Activated CD4-positive, alpha-beta T cell treated with anti-CD3 and anti-CD28 coated beads, Interleukin-2, amount 10 ng/mL, durations not matched to agents 24 days and 14 days (primary cell): ENCODE measurements at regions not wholly inside any gene's neighbourhood (a gene's known extent, or its start where the extent isn't known, plus 50 kb on each side); places are given as distances from the start of the nearest gene placed in this dataset.

Experiments
- DNase-seq: peaks from one replicate; pipeline ENCODE4 v3.0.0; 2022
- H3K27ac Mint-ChIP-seq: one replicate; pipeline ENCODE4 v1.8.0; 2022; ENCODE audit warnings: mild to moderate bottlenecking, mixed read lengths
- H3K27me3 Mint-ChIP-seq: one replicate; pipeline ENCODE4 v1.8.0; 2022; ENCODE audit warnings: mixed read lengths
- H3K36me3 Mint-ChIP-seq: one replicate; pipeline ENCODE4 v1.8.0; 2022; ENCODE audit warnings: low read depth, mild to moderate bottlenecking, mixed read lengths
- H3K4me1 Mint-ChIP-seq: one replicate; pipeline ENCODE4 v1.8.0; 2021; ENCODE audit warnings: mixed read lengths
- H3K4me3 Mint-ChIP-seq: one replicate; pipeline ENCODE4 v1.8.0; 2022; ENCODE audit warnings: mild to moderate bottlenecking, moderate library complexity, mixed read lengths
- H3K9me3 Mint-ChIP-seq: one replicate; pipeline ENCODE4 v1.8.0; 2021; ENCODE audit warnings: mixed read lengths
- intact Hi-C: fragments of 100-400 bp; cut with micrococcal nuclease; formaldehyde crosslinking; loops from one replicate; pipeline ENCODE4 v1.15.1; 2023

GRCh38 chr5:124570285-124571035, 176.0 kb downstream of the ZNF608 start:
- no peak overlapping the region for H3K27ac Mint-ChIP-seq
- no peaks in the 10 kb centered on the region for H3K27me3 Mint-ChIP-seq
- no peak for DNase-seq
- no peaks in the 10 kb centered on the region for H3K4me1 Mint-ChIP-seq
- no peaks in the 10 kb centered on the region for H3K36me3 Mint-ChIP-seq
- intact Hi-C loops = no loop called here
- no peak overlapping the region for H3K4me3 Mint-ChIP-seq
- no peaks in the 10 kb centered on the region for H3K9me3 Mint-ChIP-seq

DNA sequence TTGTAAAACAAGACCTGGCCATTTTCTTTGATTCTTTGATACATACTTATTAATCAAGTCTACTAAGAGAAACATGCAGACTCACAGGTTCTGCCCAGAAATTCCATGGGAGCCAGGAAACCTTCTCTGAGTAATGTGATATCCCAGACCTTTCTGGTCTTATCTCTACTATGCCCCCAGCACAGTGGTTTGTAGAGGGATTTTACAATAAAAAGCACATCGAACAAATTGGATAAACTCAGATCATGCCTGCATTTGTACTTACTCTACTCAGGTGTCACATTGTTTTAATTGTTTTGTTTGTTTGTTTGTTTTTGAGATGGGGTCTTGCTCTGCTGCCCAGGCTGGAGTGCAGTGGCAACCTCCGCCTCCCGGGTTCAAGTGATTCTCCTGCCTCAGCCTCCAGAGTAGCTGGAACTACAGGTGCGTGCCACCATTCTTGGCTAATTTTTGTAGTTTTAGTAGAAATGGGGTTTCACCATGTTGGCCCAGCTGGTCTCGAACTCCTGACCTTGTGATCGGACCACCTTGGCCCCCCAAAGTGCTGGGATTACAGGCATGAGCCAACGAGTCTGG, 179.5 kb downstream of the ZNF608 start:
- DNase-seq = no peak
- intact Hi-C loops = no loop called here
- no peaks in the 10 kb centered on the region for H3K4me1 Mint-ChIP-seq
- no peaks in the 10 kb centered on the region for H3K9me3 Mint-ChIP-seq
- H3K27ac Mint-ChIP-seq = no peak overlapping the region
- H3K27me3 Mint-ChIP-seq = no peaks in the 10 kb centered on the region
- H3K36me3 Mint-ChIP-seq = no peaks in the 10 kb centered on the region
- no peak overlapping the region for H3K4me3 Mint-ChIP-seq

- Mint-ChIP-seq H3K4me1 (no peaks in the 10 kb centered on the region), H3K4me3 (no peak overlapping the region), H3K27ac (no peak overlapping the region), H3K36me3 (no peaks in the 10 kb centered on the region), H3K27me3 (no peaks in the 10 kb centered on the region), H3K9me3 (no peaks in the 10 kb centered on the region)
- DNase-seq = no peak
- intact Hi-C loops = no loop called here
Measured at GRCh38 chr5:124561451-124561850, 185.0 kb downstream of the ZNF608 start.

- H3K27ac Mint-ChIP-seq = no peak overlapping the region
- no peak overlapping the region for H3K4me3 Mint-ChIP-seq
- intact Hi-C loops = no loop called here
- no peak for DNase-seq
- H3K9me3 Mint-ChIP-seq = no peaks in the 10 kb centered on the region
- no peaks in the 10 kb centered on the region for H3K4me1 Mint-ChIP-seq
- no peaks in the 10 kb centered on the region for H3K27me3 Mint-ChIP-seq
- H3K36me3 Mint-ChIP-seq = no peaks in the 10 kb centered on the region
Measured at GRCh38 chr5:124560370-124560769, 186.1 kb downstream of the ZNF608 start.

GRCh38 chr5:124557761-124558160, 188.7 kb downstream of the ZNF608 start:
- Mint-ChIP-seq H3K4me1 (no peaks in the 10 kb centered on the region), H3K9me3 (no peaks in the 10 kb centered on the region), H3K36me3 (no peaks in the 10 kb centered on the region), H3K27me3 (no peaks in the 10 kb centered on the region), H3K27ac (no peak overlapping the region), H3K4me3 (no peak overlapping the region)
- DNase-seq = no peak
- intact Hi-C loops = no loop called here

DNA sequence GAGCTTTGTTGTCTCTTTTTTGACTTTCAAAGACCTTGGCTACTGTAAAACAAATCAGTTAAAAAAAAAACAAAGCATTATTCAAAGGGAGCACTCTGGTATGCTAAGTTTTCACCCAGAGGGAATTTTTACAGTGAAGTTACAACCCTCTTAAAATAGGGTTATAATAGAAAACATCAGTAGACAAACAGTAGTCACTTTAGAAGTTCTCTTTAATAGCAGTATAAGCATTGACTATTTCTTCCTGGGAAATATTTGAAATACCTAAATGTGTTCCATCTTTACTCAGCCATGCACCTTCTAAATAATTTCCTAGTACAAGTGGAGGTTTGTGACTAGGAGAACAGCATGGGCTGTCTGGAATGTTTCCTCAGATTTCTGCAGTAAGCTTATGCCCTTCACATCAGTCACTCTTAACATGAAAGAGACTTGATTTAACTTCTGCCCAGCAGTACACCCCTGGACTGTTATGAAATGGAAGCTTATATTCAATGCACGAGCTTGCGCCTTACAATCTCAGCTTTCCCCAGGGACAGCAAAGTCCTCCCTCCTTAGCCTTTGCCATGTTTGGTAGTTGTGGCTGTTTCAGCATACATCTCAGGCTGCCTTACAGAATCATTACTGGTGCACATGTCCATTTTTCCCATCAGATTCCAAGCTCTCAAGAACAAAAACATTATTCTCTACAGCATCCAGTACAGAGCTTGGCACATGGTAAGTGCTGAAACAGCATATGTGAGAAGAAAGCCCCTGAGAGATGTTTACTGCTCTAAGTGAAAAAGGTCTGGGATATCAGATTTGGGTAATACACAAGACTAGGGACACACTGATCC, 191.5 kb downstream of the ZNF608 start:
- Mint-ChIP-seq H3K27me3 (no peaks in the 10 kb centered on the region), H3K36me3 (no peaks in the 10 kb centered on the region), H3K27ac (no peak overlapping the region), H3K9me3 (no peaks in the 10 kb centered on the region), H3K4me3 (no peak overlapping the region), H3K4me1 (no peaks in the 10 kb centered on the region)
- intact Hi-C loops = no loop called here
- DNase-seq = no peak

- no peaks in the 10 kb centered on the region for H3K9me3 Mint-ChIP-seq
- no peak overlapping the region for H3K4me3 Mint-ChIP-seq
- no peaks in the 10 kb centered on the region for H3K4me1 Mint-ChIP-seq
- no peak for DNase-seq
- no peak overlapping the region for H3K27ac Mint-ChIP-seq
- intact Hi-C loops = no loop called here
- no peaks in the 10 kb centered on the region for H3K27me3 Mint-ChIP-seq
- H3K36me3 Mint-ChIP-seq = no peaks in the 10 kb centered on the region
Measured at GRCh38 chr5:124553911-124554310, 192.5 kb downstream of the ZNF608 start.

- intact Hi-C loops = no loop called here
- DNase-seq = no peak
- Mint-ChIP-seq H3K27ac (no peak overlapping the region), H3K27me3 (no peaks in the 10 kb centered on the region), H3K9me3 (no peaks in the 10 kb centered on the region), H3K36me3 (no peaks in the 10 kb centered on the region), H3K4me3 (no peak overlapping the region), H3K4me1 (no peaks in the 10 kb centered on the region)
Measured at GRCh38 chr5:124552526-124552925, 193.9 kb downstream of the ZNF608 start.

GRCh38 chr5:124551939-124552279, 194.5 kb downstream of the ZNF608 start:
- Mint-ChIP-seq H3K27ac (no peak overlapping the region), H3K4me1 (no peaks in the 10 kb centered on the region), H3K36me3 (no peaks in the 10 kb centered on the region), H3K4me3 (no peak overlapping the region), H3K9me3 (no peaks in the 10 kb centered on the region), H3K27me3 (no peaks in the 10 kb centered on the region)
- DNase-seq = no peak
- intact Hi-C loops = no loop called here

DNA sequence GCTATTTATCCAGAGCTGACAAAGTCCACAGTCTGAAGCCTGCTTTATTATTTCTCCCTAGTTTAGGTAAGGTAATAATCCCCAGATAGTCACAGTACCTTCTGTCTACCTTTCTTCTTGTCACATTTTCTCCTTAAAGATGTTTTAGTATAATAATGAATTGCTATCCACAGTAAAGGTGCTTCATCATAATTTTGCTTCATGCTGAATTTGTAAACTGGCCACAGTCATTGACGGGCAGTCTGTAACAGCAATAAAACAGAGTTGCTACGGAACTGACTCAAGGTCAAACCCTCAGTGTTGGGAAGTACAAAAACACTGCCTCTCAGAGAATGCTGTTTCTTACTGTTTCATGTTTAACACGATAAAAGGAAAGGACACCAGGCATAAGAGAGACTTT, 195.7 kb downstream of the ZNF608 start:
- no peaks in the 10 kb centered on the region for H3K27me3 Mint-ChIP-seq
- DNase-seq = no peak
- intact Hi-C loops = no loop called here
- H3K9me3 Mint-ChIP-seq = no peaks in the 10 kb centered on the region
- no peaks in the 10 kb centered on the region for H3K4me1 Mint-ChIP-seq
- no peak overlapping the region for H3K27ac Mint-ChIP-seq
- H3K4me3 Mint-ChIP-seq = no peak overlapping the region
- H3K36me3 Mint-ChIP-seq = no peaks in the 10 kb centered on the region

DNA sequence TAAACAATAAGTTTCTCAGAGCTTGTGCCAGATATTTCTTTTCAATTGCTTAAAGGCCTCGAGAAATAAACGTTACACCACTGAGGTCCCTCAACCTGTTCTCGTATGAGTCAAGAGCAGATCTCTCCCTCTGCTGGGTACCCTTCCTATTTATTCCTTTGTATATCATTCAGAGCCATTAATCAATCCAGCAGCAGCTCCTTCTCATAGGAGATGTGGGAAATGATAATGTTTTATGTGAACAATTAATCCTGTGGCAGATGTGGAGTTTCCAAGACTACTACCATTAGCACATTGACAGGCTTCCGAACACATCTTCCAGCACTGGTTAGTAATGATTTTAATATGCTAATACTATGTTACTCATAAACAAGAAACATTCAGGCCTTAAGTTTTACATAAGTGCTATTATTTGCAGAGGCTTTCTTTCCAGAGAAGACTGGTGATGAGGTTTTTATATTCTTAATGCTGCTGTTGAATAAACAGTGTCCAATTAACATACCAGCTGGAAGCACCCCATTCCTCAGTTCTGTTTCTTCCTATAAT, 196.5 kb downstream of the ZNF608 start:
- no peak overlapping the region for H3K4me3 Mint-ChIP-seq
- no peak for DNase-seq
- no peaks in the 10 kb centered on the region for H3K36me3 Mint-ChIP-seq
- H3K9me3 Mint-ChIP-seq = no peaks in the 10 kb centered on the region
- intact Hi-C loops = no loop called here
- H3K27me3 Mint-ChIP-seq = no peaks in the 10 kb centered on the region
- no peak overlapping the region for H3K27ac Mint-ChIP-seq
- H3K4me1 Mint-ChIP-seq = no peaks in the 10 kb centered on the region

DNA sequence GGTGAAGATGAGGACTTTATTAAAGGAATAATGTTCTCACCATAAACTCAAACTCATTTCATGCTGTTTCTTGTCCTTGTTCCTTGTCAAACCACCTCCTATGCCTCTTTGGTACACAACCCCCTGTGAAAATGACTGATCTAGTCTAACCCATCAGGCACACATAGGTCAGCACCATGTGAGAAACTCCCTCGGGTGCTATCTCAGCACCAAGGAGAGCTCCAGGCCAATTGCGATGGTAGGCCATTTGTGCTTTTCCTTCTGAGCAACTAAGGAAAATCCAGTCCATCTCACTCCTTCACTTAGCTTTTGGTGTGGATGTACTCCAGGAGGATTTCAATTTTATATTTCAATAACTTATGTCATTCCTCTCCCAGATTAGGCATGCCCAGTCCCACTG, 199.8 kb downstream of the ZNF608 start:
- intact Hi-C loops = no loop called here
- Mint-ChIP-seq H3K36me3 (no peaks in the 10 kb centered on the region), H3K27ac (no peak overlapping the region), H3K4me1 (no peaks in the 10 kb centered on the region), H3K9me3 (peaks cover 4% of the 10 kb centered on the region), H3K4me3 (no peak overlapping the region), H3K27me3 (no peaks in the 10 kb centered on the region)
- no peak for DNase-seq

DNA sequence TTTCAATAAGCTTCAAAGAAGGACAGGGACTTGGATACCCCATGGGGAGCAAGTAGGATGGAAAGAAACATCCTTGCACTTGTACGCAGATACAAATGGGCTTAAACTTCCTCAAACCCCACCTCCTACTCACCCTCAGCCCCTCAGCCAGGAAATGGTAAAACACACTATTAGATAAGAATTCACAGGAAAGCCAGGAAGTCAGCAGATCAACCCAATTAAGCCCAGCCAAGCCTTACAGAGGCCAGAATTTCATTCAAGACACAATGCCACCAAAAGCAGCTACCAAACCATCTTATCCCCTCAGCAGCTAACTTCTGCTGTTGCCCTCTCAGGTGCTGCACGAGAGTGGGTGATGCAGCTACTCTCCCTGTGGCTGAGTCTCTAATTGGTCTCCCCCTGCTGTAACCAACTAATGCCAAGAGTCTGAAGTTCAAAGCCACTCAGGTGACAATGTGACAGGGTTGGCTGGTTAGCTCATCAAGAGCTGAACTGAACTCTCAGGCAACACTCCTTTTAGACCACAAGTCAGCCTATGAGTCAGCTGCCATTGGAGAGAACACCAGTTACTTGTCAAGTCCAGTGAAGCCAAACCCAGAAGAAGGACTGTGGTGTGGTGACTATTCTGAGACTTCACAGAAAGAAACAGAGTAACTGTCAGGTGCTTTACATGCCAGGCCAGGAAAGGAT, 201.9 kb downstream of the ZNF608 start:
- no peak overlapping the region for H3K4me3 Mint-ChIP-seq
- intact Hi-C loops = no loop called here
- DNase-seq = no peak
- no peaks in the 10 kb centered on the region for H3K4me1 Mint-ChIP-seq
- H3K27me3 Mint-ChIP-seq = no peaks in the 10 kb centered on the region
- no peaks in the 10 kb centered on the region for H3K36me3 Mint-ChIP-seq
- peaks cover 4% of the 10 kb centered on the region for H3K9me3 Mint-ChIP-seq
- H3K27ac Mint-ChIP-seq = no peak overlapping the region

DNA sequence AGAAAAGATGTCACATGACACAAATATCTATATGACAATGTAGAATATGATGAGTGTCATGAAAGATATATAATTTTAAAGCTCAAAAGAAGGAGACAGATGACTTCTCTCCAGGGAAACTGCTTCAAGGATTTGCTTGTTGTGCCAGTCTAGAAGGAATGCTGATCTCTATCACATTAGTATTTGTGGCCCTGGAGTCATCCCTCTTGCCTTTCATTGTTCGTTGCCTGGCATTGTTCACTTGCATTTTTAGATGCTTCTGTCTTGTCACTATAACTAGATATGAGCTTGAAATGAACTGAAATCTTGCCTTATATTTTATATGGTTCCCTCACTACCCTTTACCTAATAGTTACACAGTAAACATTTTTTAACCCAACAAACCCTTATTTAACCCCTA, 207.5 kb downstream of the ZNF608 start:
- no peaks in the 10 kb centered on the region for H3K4me1 Mint-ChIP-seq
- H3K27ac Mint-ChIP-seq = no peak overlapping the region
- no peaks in the 10 kb centered on the region for H3K27me3 Mint-ChIP-seq
- no peak overlapping the region for H3K4me3 Mint-ChIP-seq
- no peaks in the 10 kb centered on the region for H3K36me3 Mint-ChIP-seq
- no peak for DNase-seq
- H3K9me3 Mint-ChIP-seq = peaks cover 4% of the 10 kb centered on the region
- intact Hi-C loops = no loop called here
